Esophagus squamous epithelium (tissue), 5 donors: ENCODE measurements at regions not wholly inside any gene's neighbourhood (a gene's known extent, or its start where the extent isn't known, plus 50 kb on each side); places are given as distances from the start of the nearest gene placed in this dataset.
"Not testable (repeated sequence)": the region's sequence is repeated elsewhere in the genome, so short reads cannot be mapped to it uniquely, and the experiment has no call there.

Experiments used
- DNase-seq: peaks from one replicate; lab custom pipeline; 2025; lab: John Stamatoyannopoulos, UW
- H3K27ac ChIP-seq, 4 donors: fragments of 200-600 bp; sonication (generic); one replicate each; pipeline ENCODE4 v1.5.1; 2016 to 2019; ENCODE audit warnings: mild to moderate bottlenecking in 1 of 4
- H3K27me3 ChIP-seq, 4 donors: fragments of 200-600 bp; sonication (generic); 1 replicate in 3 of 4; 2 replicates in 1 of 4; pipeline versions ENCODE4 v1.5.1 to v1.6.0; 2017 to 2021; ENCODE audit warnings: antibody characterized with exemption in 1 of 4
- H3K36me3 ChIP-seq, 3 donors: fragments of 200-600 bp; sonication (generic); one replicate each; pipeline ENCODE4 v1.5.1; 2016 to 2019
- H3K4me1 ChIP-seq, 3 donors: fragments of 200-600 bp; sonication (generic); one replicate each; pipeline ENCODE4 v1.5.1; 2017 to 2019
- H3K4me3 ChIP-seq, 4 donors: fragments of 200-600 bp; sonication (generic); 1 replicate in 3 of 4; 2 replicates in 1 of 4; pipeline ENCODE4 v1.5.1; 2016 to 2019; ENCODE audit warnings: mild to moderate bottlenecking in 2 of 4, moderate library complexity in 1 of 4
- H3K9me3 ChIP-seq, 3 donors: fragments of 200-600 bp; sonication (generic); one replicate each; pipeline ENCODE4 v1.5.1; 2016 to 2019
- WGBS, 2 donors: methylation state at CpG; one replicate each; pipeline ENCODE4 v1.1.5; 2018; 5-methylcytosine and 5-hydroxymethylcytosine counted together
- intact Hi-C: fragments of 100-400 bp; cut with DNase I; formaldehyde crosslinking; loops from one replicate; pipeline ENCODE4 v1.15.0; 2022
- donor health status: DM: yes; HTN: yes; CAD: no.

DNA sequence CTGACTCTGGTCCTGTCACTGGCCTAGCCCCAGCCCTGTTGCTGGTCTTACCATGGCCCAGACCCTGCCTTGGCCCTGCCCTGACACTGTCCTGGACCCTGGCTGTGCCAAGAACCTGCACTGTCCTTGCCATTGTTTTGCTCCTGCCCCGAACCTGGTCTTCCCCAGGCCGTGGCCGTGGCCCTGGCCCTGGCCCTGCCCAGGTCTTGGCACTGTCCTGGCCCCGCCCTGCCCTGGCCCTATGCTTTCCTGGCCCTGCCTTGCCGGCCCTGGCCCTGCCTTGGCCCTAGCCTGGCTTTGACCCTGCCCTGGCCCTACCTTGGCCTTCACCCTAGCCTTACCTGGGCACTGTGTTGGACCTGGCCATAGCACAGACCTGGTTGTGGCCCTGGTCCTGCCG, 332.5 kb upstream of the PLGLB1 start:
- H3K27me3 ChIP-seq, H3K36me3 ChIP-seq, H3K4me3 ChIP-seq, H3K9me3 ChIP-seq, intact Hi-C loops, H3K4me1 ChIP-seq, H3K27ac ChIP-seq, DNase-seq: not testable (repeated sequence)
- WGBS, 2 donors, result no CpG with 5 or more reads among the region's 6 CpGs

DNA sequence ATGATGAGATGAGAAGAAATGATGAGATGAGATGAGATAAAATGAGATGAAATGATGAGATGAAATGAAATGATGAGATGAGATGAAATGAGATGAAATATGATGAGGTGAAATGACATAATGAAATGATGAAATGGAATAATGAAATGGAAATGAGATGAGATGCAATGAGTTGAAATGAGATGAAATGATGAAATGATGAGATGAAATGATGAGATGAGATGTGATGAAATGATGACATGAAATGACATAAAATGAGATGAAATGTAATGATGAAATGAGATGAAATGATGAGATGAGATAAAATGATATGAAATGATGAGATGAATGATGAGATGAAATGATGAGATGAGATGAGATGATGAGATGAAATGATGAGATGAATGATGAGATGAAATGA, 338.6 kb upstream of the PLGLB1 start:
- H3K4me1 ChIP-seq, H3K27me3 ChIP-seq, H3K27ac ChIP-seq, H3K9me3 ChIP-seq, DNase-seq, H3K36me3 ChIP-seq, intact Hi-C loops, H3K4me3 ChIP-seq: not testable (repeated sequence)

DNA sequence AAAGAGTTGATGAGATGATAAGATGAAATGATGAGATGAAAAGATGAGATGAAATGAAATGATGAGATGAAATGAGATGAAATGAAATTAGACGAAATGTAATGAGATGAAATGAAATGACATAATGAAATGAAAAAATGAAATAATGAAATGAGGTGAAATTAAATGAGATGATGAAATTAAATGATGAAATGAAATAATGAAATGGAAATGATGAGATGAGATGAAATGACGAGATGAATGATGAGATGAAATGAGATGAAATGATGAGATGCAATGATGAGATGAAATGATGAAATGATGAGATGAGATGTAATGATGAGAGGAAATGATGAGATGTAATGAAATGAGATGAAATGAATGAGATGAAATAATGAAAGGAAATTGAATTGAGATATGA, 339.3 kb upstream of the PLGLB1 start:
- H3K4me3 ChIP-seq, H3K4me1 ChIP-seq, H3K36me3 ChIP-seq, intact Hi-C loops, H3K9me3 ChIP-seq, H3K27ac ChIP-seq, DNase-seq, H3K27me3 ChIP-seq: not testable (repeated sequence)
- 89 to 90% methylated on average over 2 of the region's 2 CpGs for WGBS, 2 donors

DNA sequence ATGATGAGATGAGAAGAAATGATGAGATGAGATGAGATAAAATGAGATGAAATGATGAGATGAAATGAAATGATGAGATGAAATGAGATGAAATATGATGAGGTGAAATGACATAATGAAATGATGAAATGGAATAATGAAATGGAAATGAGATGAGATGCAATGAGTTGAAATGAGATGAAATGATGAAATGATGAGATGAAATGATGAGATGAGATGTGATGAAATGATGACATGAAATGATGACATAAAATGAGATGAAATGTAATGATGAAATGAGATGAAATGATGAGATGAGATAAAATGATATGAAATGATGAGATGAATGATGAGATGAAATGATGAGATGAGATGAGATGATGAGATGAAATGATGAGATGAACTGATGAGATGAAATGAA, 340.2 kb upstream of the PLGLB1 start:
- H3K4me1 ChIP-seq, H3K27me3 ChIP-seq, H3K27ac ChIP-seq, DNase-seq, H3K9me3 ChIP-seq, intact Hi-C loops, H3K36me3 ChIP-seq, H3K4me3 ChIP-seq: not testable (repeated sequence)

DNA sequence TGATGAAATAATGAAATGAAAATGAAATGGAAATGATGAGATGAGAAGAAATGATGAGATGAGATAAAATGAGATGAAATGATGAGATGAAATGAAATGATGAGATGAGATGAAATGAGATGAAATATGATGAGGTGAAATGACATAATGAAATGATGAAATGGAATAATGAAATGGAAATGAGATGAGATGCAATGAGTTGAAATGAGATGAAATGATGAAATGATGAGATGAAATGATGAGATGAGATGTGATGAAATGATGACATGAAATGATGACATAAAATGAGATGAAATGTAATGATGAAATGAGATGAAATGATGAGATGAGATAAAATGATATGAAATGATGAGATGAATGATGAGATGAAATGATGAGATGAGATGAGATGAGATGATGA, 342.7 kb upstream of the PLGLB1 start:
- H3K36me3 ChIP-seq, H3K4me1 ChIP-seq, intact Hi-C loops: not testable (repeated sequence)

DNA sequence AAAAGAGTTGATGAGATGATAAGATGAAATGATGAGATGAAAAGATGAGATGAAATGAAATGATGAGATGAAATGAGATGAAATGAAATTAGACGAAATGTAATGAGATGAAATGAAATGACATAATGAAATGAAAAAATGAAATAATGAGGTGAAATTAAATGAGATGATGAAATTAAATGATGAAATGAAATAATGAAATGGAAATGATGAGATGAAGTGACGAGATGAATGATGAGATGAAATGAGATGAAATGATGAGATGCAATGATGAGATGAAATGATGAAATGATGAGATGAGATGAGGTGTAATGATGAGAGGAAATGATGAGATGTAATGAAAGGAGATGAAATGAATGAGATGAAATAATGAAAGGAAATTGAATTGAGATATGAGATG, 343.4 kb upstream of the PLGLB1 start:
- H3K27ac ChIP-seq, H3K27me3 ChIP-seq, H3K36me3 ChIP-seq, H3K4me1 ChIP-seq, H3K9me3 ChIP-seq, DNase-seq, H3K4me3 ChIP-seq, intact Hi-C loops: not testable (repeated sequence)
- 71 to 74% methylated on average over 1 to 2 of the region's 2 CpGs for WGBS, 2 donors

More for the DNA sequence above, 342.7 kb upstream of the PLGLB1 start:
- H3K27me3 ChIP-seq, DNase-seq, H3K4me3 ChIP-seq, H3K27ac ChIP-seq, H3K9me3 ChIP-seq: not testable (repeated sequence)

DNA sequence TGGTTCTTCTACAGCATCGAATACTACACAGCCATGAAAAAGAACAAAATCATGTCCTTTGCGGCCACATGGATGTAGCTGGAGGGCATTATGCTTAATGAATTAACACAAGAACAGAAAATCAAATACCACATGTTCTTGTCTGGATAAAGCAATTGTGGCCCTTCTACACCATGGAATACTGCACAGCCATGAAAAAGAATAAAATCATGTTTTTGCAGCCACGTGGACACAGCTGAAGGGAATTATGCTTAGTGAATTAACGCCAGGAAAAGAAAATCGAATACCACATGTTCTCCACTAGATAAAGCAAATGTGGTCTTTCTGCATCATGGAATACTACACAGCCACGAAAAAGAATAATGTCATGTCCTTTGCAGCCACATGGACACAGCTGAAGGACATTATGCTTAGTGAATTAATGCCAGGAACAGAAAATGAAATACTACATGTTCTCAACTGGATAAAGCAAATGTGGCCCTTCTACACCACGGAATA, 361.8 kb upstream of the PLGLB2 start:
- DNase-seq, H3K36me3 ChIP-seq, intact Hi-C loops, H3K9me3 ChIP-seq, H3K27me3 ChIP-seq, H3K4me1 ChIP-seq, H3K4me3 ChIP-seq, H3K27ac ChIP-seq: not testable (repeated sequence)
- WGBS, 2 donors, result 72 to 80% methylated on average over 5 of the region's 7 CpGs

DNA sequence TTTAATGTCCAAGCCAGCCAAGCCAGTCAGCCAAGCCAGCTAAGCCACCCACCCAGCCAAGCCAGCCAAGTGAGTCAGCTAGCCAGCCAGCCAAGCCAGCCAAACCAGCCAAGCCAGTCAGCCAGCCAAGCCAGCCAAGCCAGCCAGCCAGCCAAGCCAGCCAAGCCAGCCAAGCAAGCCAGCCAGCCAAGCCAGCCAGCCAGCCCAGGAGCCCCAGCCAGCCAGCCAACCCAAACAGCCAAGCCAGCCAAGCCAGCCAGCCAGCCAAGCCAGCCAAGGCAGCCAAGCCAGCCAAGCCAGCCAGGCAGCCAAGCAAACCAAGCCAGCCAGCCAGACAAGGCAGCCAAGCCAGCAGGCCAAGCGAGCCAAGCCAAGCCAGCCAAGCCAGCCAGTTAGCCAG, 352.1 kb upstream of the PLGLB2 start:
- H3K4me1 ChIP-seq, DNase-seq, H3K27ac ChIP-seq, intact Hi-C loops, H3K36me3 ChIP-seq, H3K9me3 ChIP-seq, H3K4me3 ChIP-seq, H3K27me3 ChIP-seq: not testable (repeated sequence)
- no CpG with 5 or more reads among the region's 1 CpG for WGBS, 2 donors

DNA sequence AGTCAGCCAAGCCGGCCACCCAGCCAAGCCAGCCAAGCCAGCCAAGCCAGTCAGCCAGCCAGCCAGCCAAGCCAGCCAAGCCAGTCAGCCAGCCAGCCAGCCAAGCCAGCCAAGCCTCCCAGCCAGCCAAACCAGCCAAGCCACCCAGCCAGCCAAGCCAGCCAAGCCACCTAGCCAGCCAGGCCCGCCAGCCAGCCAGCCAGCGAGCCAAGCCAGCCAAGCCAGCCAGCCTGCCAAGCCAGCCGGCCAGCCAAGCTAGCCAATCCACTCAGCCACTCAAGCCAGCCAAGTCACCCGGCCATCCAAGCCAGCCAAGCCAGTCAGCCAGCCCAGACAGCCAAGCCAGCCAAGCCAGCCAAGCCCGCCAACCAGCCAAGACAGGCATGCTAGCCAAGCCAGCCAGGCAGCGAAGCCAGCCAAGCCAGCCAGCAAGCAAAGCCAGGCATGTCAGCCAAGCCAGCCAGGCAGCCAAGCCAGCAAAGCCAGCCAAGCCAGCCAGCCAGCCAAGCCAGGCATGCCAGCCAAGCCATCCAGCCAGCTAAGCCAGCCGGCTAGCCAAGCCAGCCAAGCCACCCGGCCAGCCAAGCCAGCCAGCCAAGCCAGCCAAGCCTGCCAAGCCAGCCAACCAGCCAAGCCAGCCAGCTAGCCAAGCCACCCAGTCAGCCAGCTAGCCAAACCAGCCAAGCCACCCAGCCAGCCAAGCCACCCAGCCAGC, 351.2 kb upstream of the PLGLB2 start:
- H3K4me1 ChIP-seq, H3K27ac ChIP-seq, H3K9me3 ChIP-seq, H3K4me3 ChIP-seq, H3K27me3 ChIP-seq, DNase-seq, intact Hi-C loops, H3K36me3 ChIP-seq: not testable (repeated sequence)
- WGBS, 2 donors, result 56% methylated on average over 4 of the region's 9 CpGs; no CpG with 5 or more reads in 1 of the 2 donors

DNA sequence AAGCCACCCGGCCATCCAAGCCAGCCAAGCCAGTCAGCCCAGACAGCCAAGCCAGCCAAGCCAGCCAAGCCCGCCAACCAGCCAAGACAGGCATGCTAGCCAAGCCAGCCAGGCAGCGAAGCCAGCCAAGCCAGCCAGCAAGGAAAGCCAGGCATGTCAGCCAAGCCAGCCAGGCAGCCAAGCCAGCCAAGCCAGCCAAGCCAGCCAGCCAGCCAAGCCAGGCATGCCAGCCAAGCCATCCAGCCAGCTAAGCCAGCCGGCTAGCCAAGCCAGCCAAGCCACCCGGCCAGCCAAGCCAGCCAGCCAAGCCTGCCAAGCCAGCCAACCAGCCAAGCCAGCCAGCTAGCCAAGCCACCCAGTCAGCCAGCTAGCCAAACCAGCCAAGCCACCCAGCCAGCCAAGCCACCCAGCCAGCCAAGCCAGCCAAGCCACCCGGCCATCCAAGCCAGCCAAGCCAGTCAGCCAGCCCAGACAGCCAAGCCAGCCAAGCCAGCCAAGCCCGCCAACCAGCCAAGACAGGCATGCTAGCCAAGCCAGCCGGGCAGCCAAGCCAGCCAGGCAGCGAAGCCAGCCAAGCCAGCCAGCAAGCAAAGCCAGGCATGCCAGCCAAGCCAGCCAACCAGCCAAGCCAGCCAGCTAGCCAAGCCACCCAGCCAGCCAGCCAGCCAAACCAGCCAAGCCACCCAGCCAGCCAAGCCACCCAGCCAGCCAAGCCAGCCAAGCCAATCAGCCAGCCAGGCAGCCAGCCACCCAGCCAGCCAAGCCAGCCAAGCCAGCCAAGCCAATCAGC, 350.4 kb upstream of the PLGLB2 start:
- intact Hi-C loops, DNase-seq: not testable (repeated sequence)

DNA sequence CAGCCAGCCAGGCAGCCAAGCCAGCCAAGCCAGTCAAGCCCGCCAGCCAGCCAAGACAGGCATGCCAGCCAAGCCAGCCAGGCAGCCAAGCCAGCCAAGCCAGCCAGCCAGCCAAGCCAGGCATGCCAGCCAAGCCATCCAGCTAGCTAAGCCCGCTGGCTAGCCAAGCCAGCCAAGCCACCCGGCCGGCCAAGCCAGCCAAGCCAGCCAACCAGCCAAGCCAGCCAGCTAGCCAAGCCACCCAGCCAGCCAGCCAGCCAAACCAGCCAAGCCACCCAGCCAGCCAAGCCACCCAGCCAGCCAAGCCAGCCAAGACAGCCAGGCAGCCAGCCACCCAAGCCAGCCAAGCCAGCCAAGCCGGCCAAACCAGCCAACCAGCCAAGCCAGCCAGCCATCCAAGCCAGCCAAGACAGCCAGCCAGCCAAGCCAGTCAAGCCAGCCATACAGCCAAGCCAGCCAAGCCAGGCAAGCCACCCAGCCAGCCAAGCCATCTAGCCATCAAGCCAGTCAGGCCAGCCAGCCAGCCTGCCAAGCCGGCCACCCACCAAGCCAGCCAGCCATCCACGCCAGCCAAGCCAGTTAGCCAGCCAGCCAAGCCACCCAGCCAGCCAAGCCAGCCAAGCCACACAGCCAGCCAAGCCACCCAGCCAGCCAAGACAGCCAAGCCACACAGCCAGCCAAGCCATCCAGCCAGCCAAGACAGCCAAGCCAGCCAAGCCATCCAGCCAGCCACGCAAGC, 349.2 kb upstream of the PLGLB2 start:
- H3K27me3 ChIP-seq, H3K4me3 ChIP-seq, intact Hi-C loops, H3K27ac ChIP-seq, H3K36me3 ChIP-seq, H3K4me1 ChIP-seq, DNase-seq: not testable (repeated sequence)
- WGBS, 2 donors, result 63% methylated on average over 2 of the region's 8 CpGs; no CpG with 5 or more reads in 1 of the 2 donors
- peaks cover 0 to 19% (median 4%) of the 10 kb centered on the region in 3 donors for H3K9me3 ChIP-seq

More for the DNA sequence above, 350.4 kb upstream of the PLGLB2 start:
- H3K9me3 ChIP-seq, H3K27ac ChIP-seq, H3K36me3 ChIP-seq, H3K4me3 ChIP-seq, H3K4me1 ChIP-seq, H3K27me3 ChIP-seq: not testable (repeated sequence)
- no CpG with 5 or more reads among the region's 9 CpGs for WGBS, 2 donors
